ENCODE measurements at regions not wholly inside any gene's neighbourhood (a gene's known extent, or its start where the extent isn't known, plus 50 kb on each side); places are given as distances from the start of the nearest gene placed in this dataset.
"Not testable (repeated sequence)": the region's sequence is repeated elsewhere in the genome, so short reads cannot be mapped to it uniquely, and the experiment has no call there.

DNA sequence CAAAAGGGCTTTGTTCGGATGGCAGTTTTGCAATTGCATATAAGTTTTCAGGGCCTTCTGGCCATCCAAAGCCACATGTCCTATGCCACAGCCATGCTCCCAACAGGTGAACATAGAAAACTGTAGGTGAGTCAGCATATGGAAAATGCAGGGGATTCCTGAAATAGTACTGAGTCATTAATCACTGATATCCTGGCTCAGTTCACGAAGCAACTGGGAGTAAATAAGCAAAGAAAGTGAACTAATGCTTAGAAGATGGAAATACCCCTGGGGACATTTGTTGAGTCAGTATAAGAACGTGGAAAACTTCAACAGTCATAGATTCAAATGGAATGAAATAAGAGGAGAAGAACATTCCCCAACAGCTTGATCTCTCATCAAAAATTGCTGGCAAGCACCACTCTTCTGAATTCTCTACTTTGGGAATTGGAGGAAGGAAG, 148.9 kb upstream of the RUNX1 start:
- Mint-ChIP-seq H3K36me3 (ENCODE audit: low read depth) (no peaks in the 10 kb centered on the region), H3K9me3 (peaks cover 35% of the 10 kb centered on the region), H3K4me1 (peaks cover 26% of the 10 kb centered on the region), H3K27ac (peak overlapping the region; percentile 25), H3K4me3 (no peak overlapping the region), H3K27me3 (no peaks in the 10 kb centered on the region)
- intact Hi-C loops (cut with micrococcal nuclease), result loop anchor here (2.0 to 5.0 kb wide), 5 partner anchors 19 to 149 kb away; partner anchors contain the start of gene RUNX1
- no peak for DNase-seq

DNA sequence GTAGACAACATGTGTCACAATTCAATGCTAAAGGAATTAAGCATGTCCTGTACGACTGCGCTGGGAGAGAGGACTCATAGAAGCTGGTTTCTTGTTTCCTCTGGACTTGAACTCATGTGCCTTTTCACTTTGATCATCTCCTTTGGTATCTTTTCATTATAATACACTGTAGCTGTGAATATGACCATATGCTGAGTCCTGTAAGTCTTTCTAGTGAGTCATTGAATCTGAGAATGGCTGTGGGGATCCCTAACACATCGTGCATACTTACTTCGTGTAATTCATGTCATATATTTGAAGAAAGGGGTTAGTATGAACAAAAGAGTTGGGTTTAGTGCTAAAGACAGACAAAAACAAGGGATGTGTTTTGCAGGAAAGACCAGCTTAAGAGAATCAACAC, 148.1 kb upstream of the RUNX1 start:
- intact Hi-C loops (cut with micrococcal nuclease), result loop anchor here (5.0 kb wide), 1 partner anchor 45 kb away; no protein-coding TSS in a partner anchor

DNA sequence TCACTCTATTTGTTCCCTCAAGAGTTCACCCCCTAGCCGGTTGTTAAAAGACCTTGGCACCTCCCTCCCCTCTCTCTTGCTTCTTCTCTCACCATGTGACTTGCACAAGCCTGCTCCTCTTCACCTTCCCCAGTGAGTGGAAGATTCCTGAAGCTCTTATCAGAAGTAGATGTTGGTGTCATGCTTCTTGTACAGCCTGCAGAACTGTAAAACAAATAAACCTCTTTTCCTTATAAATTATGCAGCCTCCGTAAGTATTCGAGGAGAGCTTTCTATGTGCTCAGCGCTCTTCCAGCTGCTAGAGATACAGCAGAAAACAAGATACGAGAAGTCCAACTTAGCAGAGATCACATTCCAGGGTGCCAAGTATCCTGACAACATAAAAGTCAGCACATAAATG, 147.0 kb upstream of the RUNX1 start:
- peaks cover 18% of the 10 kb centered on the region for H3K4me1 Mint-ChIP-seq

More for the DNA sequence above, 148.1 kb upstream of the RUNX1 start:
- Mint-ChIP-seq H3K27ac (no peak overlapping the region), H3K27me3 (no peaks in the 10 kb centered on the region), H3K9me3 (peaks cover 39% of the 10 kb centered on the region), H3K36me3 (ENCODE audit: low read depth) (no peaks in the 10 kb centered on the region), H3K4me1 (peaks cover 19% of the 10 kb centered on the region), H3K4me3 (no peak overlapping the region)
- no peak for DNase-seq

DNA sequence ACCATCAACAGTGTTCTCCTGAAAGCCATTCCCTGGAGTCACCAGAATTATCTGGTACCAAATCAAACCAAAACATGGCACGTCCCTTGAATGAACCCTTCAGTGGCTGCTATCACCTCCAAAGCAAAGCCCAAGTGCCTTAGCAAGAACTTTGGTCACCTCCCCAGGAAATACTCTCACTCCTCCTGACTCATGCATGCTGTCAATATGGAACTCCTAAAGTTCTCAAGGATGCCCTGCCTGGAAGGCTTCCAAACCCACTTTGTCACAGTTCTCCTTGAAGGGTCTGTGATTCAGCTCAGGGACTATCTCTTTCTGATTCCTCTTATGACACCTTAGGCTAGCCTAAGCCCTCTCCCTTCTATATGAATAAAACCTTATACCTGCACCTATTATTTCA, 146.1 kb upstream of the RUNX1 start:
- no peaks in the 10 kb centered on the region for H3K36me3 Mint-ChIP-seq (ENCODE audit: low read depth)
- no peak for DNase-seq
- intact Hi-C loops (cut with micrococcal nuclease), result loop anchor here (5.0 kb wide), 1 partner anchor 43 kb away; no protein-coding TSS in a partner anchor
- peaks cover 20% of the 10 kb centered on the region for H3K4me1 Mint-ChIP-seq
- H3K27me3 Mint-ChIP-seq, result no peaks in the 10 kb centered on the region
- H3K9me3 Mint-ChIP-seq, result peaks cover 39% of the 10 kb centered on the region
- no peak overlapping the region for H3K4me3 Mint-ChIP-seq
- H3K27ac Mint-ChIP-seq, result no peak overlapping the region

More for the DNA sequence above, 147.0 kb upstream of the RUNX1 start:
- H3K9me3 Mint-ChIP-seq, result peaks cover 39% of the 10 kb centered on the region
- no peak for DNase-seq
- intact Hi-C loops (cut with micrococcal nuclease), result loop anchor here (5.0 kb wide), 1 partner anchor 44 kb away; no protein-coding TSS in a partner anchor
- no peaks in the 10 kb centered on the region for H3K36me3 Mint-ChIP-seq (ENCODE audit: low read depth)
- H3K4me3 Mint-ChIP-seq, result no peak overlapping the region
- no peaks in the 10 kb centered on the region for H3K27me3 Mint-ChIP-seq
- no peak overlapping the region for H3K27ac Mint-ChIP-seq

DNA sequence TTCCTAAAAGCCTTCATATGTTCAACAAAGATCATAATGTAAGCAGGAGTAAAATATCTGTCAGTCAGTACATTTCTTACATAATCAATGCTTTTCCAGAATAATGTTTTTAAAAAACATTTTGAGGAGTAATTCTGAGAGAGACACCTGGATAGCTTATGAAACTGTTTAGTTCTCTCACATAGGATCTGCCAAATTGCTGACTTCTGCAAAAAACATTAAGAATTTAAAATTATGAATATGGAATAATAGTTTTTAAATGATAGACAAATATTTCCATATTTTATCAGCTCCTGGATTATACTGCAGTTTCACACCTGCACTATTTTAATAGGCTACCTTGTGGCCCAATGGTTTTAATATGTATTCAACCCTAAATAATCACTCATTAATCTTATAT, 142.7 kb upstream of the RUNX1 start:
- Mint-ChIP-seq H3K9me3 (peaks cover 25% of the 10 kb centered on the region), H3K4me1 (peaks cover 6% of the 10 kb centered on the region), H3K4me3 (no peak overlapping the region)

DNA sequence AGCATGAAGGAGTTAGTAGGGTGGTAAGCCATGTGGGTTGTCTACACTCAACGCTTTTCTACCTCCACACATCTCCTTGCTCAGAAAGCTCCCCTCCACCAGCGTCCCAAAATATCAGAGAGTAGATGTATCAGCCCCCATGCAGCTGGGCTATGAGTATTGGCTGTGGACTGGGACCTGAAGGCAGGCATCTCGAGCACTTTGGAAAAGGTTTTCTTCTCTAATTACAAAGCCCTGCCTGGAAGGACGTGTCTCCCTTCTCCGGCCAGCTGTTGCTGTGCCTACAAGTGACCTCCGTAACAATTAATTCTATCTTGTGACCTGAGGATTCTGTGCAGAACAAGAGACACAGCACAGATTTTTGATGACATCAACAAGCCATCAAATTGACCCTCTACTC, 142.0 kb upstream of the RUNX1 start:
- no peaks in the 10 kb centered on the region for H3K36me3 Mint-ChIP-seq (ENCODE audit: low read depth)
- no peak for DNase-seq
- peaks cover 6% of the 10 kb centered on the region for H3K4me1 Mint-ChIP-seq
- H3K27ac Mint-ChIP-seq, result no peak overlapping the region
- intact Hi-C loops (cut with micrococcal nuclease), result no loop called here
- H3K27me3 Mint-ChIP-seq, result no peaks in the 10 kb centered on the region
- H3K4me3 Mint-ChIP-seq, result no peak overlapping the region
- peaks cover 19% of the 10 kb centered on the region for H3K9me3 Mint-ChIP-seq

More for the DNA sequence above, 142.7 kb upstream of the RUNX1 start:
- no peaks in the 10 kb centered on the region for H3K27me3 Mint-ChIP-seq
- intact Hi-C loops (cut with micrococcal nuclease), result no loop called here
- no peaks in the 10 kb centered on the region for H3K36me3 Mint-ChIP-seq (ENCODE audit: low read depth)
- no peak overlapping the region for H3K27ac Mint-ChIP-seq
- DNase-seq, result no peak

DNA sequence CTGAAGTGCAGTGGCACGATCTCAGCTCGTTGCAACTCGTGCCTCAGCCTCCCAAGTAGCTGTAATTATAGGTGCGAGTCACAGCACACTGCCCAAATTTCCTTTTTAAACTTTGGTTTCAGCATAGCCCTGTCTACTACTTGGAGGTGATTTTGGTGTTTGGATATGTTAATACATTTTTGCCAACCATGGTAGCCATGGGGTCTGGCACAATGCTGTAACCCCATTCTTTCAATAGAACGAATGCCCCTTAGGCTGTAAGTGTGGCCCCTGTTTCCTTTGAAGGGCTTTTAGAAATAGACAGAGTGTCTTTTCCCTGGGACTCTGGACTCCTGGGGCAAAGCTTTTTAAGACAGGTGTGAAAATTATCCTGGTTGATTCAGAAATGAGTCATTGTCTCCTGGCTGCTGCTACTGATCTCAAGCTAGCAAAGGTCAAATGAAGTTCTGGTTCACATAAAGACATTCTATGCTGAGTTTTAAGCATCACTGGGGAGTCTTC, 141.1 kb upstream of the RUNX1 start:
- no peak for DNase-seq
- Mint-ChIP-seq H3K27ac (peak overlapping the region; percentile 3), H3K9me3 (peaks cover 17% of the 10 kb centered on the region), H3K36me3 (ENCODE audit: low read depth) (no peaks in the 10 kb centered on the region), H3K27me3 (no peaks in the 10 kb centered on the region), H3K4me3 (no peak overlapping the region), H3K4me1 (peaks cover 6% of the 10 kb centered on the region)
- intact Hi-C loops (cut with micrococcal nuclease), result no loop called here

DNA sequence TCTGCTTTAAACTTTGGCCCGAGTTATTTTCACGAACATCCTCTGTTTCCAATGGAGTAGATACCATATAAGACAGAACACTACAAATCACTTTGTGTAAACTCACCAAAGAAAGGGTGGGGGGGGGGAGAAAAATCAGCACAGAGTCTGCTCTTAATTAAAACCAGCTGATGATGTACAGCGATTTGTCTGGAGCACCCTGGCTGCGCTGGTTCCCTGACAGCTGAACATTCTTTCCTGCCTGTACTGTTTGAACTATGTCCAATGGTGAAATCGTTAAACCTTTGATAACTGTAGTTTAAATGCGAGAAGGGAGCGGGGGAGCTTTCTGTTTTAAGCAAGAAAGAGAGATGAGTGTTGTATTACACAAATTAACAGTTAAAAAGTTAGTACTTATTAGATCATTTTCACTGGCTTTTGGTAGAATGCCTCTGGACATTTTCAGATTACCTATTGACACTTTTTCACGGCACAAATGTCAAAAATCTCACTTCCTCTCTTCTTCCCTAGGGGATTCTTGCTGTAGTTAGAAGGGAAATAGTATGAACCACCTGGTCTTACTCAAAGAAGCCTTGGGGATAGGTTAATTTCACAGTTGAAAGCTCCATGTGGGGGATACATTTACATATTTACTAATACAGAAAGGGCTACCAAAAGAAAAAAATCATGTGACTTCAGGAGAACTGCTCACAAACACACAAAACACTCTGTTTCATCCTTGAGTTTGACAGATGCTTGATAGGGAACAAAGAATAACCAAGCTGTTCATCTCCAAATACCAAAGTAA, 140.2 kb upstream of the RUNX1 start:
- intact Hi-C loops (cut with micrococcal nuclease), result no loop called here

DNA sequence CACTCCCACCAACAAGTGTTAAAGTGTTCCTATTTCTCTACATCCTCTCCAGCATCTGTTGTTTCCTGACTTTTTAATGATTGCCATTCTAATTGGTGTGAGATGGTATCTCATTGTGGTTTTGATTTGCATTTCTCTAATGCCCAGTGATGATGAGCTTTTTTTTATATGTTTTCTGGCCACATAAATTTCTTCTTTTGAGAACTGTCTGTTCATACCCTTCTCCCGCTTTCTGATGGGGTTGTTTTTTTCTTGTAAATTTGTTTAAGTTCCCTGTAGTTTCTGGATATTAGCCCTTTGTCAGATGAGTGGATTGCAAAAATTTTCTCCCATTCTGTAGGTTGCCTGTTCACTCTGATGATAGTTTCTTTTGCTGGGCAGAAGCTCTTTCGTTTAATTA, 134.3 kb upstream of the RUNX1 start:
- DNase-seq; H3K4me1 Mint-ChIP-seq; H3K27me3 Mint-ChIP-seq; H3K27ac Mint-ChIP-seq; intact Hi-C loops (cut with micrococcal nuclease); H3K4me3 Mint-ChIP-seq: not testable (repeated sequence)
- Mint-ChIP-seq H3K36me3 (ENCODE audit: low read depth) (peaks cover 11% of the 10 kb centered on the region), H3K9me3 (peaks cover 13% of the 10 kb centered on the region)

More for the DNA sequence above, 140.2 kb upstream of the RUNX1 start:
- H3K4me1 Mint-ChIP-seq, result peaks cover 6% of the 10 kb centered on the region
- no peak overlapping the region for H3K4me3 Mint-ChIP-seq
- H3K9me3 Mint-ChIP-seq, result peaks cover 13% of the 10 kb centered on the region
- H3K27ac Mint-ChIP-seq, result peak overlapping the region; percentile 17
- no peak for DNase-seq
- peaks cover 3% of the 10 kb centered on the region for H3K27me3 Mint-ChIP-seq
- peaks cover 3% of the 10 kb centered on the region for H3K36me3 Mint-ChIP-seq (ENCODE audit: low read depth)

DNA sequence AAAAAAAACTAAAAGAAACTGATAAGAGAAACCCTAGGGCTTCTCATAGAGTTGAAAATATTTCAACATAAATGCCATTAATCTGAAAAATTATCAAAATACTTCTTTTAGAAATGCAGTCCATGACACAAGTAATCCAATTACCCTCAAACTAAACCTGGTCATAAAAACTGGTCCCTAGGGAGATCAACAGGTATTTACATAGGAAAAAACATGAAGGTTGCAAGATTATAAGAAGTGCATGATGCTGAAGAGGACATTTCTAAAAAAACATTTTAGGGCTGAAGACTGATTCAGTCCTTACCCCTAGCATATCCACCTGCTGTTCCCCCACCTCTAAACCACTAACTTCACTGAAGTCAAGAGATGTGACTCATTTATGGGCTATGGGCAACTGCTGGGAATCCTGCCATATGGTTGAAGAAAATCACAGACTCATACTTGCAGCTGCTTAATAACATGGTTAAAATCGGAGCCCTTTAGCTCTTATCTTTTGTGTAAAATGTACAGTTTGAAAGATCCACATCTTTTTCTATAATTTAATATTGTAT, 131.0 kb upstream of the RUNX1 start:
- no peak overlapping the region for H3K4me3 Mint-ChIP-seq
- peaks cover 14% of the 10 kb centered on the region for H3K36me3 Mint-ChIP-seq (ENCODE audit: low read depth)
- H3K27ac Mint-ChIP-seq, result no peak overlapping the region
- H3K9me3 Mint-ChIP-seq, result peaks cover 29% of the 10 kb centered on the region
- peaks cover 6% of the 10 kb centered on the region for H3K4me1 Mint-ChIP-seq
- no peak for DNase-seq
- peaks cover 4% of the 10 kb centered on the region for H3K27me3 Mint-ChIP-seq
- intact Hi-C loops (cut with micrococcal nuclease), result loop anchor here (2.0 to 5.0 kb wide), 2 partner anchors 19 to 37 kb away; no protein-coding TSS in a partner anchor

DNA sequence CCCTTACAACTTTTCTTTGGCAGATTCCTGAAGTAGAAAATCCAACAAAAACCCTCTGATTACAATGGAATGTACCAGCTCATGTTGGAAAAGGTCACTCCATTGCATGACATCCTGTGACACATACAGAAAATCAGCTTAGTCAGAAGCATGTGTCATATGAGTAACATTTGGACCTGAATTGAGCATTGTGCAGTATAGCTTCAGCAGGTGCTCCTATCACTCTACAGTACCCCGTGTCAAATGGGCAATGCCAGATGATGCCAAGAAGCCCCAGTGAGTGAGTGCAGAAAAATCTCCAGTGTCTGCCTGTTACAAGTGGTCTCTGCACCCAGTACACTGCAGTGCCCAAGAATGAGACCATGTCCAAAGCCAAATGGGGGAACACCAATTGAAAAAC, 129.7 kb upstream of the RUNX1 start:
- peaks cover 26% of the 10 kb centered on the region for H3K9me3 Mint-ChIP-seq
- H3K36me3 Mint-ChIP-seq (ENCODE audit: low read depth), result peaks cover 11% of the 10 kb centered on the region
- H3K4me3 Mint-ChIP-seq, result no peak overlapping the region
- intact Hi-C loops (cut with micrococcal nuclease), result loop anchor here (2.0 to 5.0 kb wide), 2 partner anchors 20 to 38 kb away; no protein-coding TSS in a partner anchor
- H3K4me1 Mint-ChIP-seq, result peaks cover 6% of the 10 kb centered on the region
- H3K27ac Mint-ChIP-seq, result peak overlapping the region; percentile 82
- DNase-seq, result no peak
- no peaks in the 10 kb centered on the region for H3K27me3 Mint-ChIP-seq

DNA sequence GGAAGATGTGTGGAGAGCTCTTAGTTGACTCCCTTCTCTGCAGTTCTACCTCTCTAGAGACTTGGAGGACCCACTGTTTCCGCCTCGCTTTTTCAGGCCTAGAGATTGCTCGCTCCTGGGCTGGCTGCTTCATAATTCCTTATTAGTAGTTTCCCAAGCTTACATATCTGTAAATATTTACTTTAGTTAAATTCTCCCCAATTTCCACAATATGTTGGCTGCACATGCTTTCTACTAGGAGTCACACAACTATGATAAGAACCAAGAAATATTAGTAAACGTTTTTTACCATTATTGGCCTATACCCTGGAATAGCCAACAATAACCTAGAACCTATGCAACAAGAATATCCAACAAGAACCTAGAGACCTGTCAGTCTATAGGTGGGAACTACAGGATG, 129.0 kb upstream of the RUNX1 start:
- Mint-ChIP-seq H3K4me3 (no peak overlapping the region), H3K9me3 (peaks cover 26% of the 10 kb centered on the region), H3K4me1 (peaks cover 8% of the 10 kb centered on the region), H3K27me3 (no peaks in the 10 kb centered on the region), H3K27ac (no peak overlapping the region), H3K36me3 (ENCODE audit: low read depth) (peaks cover 12% of the 10 kb centered on the region)
- intact Hi-C loops (cut with micrococcal nuclease), result loop anchor here (2.0 to 5.0 kb wide), 2 partner anchors 21 to 39 kb away; no protein-coding TSS in a partner anchor
- no peak for DNase-seq

DNA sequence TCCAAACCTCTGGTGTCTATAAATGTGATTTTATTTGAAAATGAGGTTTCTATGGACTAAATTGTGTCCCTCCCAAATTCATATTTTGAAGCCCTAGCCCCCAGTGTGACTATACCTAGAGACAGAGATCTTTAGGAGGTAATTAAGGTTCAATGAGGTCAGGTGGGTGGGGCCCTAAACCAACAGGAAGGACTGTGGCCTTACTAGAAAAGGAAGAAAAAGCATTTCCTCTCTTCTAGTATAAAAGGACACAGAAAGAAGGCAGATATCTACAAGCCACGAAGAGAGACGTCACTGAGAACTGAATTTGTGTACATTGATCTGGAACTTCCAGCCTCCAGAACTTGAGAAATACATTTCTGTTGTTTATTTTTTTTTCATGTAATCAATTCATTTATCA, 123.1 kb upstream of the RUNX1 start:
- Mint-ChIP-seq H3K9me3 (peaks cover 30% of the 10 kb centered on the region), H3K27me3 (no peaks in the 10 kb centered on the region), H3K27ac (peak overlapping the region; percentile 8), H3K36me3 (ENCODE audit: low read depth) (peaks cover 9% of the 10 kb centered on the region), H3K4me1 (peaks cover 30% of the 10 kb centered on the region), H3K4me3 (no peak overlapping the region)
- intact Hi-C loops (cut with micrococcal nuclease), result no loop called here
- peak; percentile 76 for DNase-seq

DNA sequence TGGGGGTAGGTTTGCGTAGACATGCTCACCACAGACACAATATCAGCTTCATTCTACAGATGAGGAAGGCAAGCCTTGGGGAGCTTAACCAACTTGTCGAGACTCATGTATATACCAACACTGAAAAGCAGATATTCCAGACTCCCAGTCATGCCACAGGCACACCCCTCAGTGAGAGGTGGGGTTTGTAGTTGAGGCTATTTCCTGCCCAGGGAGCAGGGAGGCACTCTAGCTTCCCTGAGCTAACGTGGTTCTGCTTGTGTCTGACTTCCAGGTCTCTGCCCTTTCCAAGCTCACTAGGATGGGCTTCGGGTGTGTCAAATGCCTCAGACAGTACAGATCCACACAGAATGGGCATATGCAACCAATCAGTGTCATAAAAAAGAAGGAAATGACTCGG, 122.3 kb upstream of the RUNX1 start:
- peaks cover 9% of the 10 kb centered on the region for H3K36me3 Mint-ChIP-seq (ENCODE audit: low read depth)
- peaks cover 30% of the 10 kb centered on the region for H3K4me1 Mint-ChIP-seq
- no peaks in the 10 kb centered on the region for H3K27me3 Mint-ChIP-seq
- H3K27ac Mint-ChIP-seq, result no peak overlapping the region
- no peak overlapping the region for H3K4me3 Mint-ChIP-seq
- peaks cover 30% of the 10 kb centered on the region for H3K9me3 Mint-ChIP-seq
- intact Hi-C loops (cut with micrococcal nuclease), result no loop called here
- DNase-seq, result no peak

All from activated CD4-positive, alpha-beta T cell treated with anti-CD3 and anti-CD28 coated beads, Interleukin-2, amount 10 ng/mL, durations not matched to agents 24 days and 14 days (primary cell).